HG03460 (cell line): ENCODE measurements at regions not wholly inside any gene's neighbourhood (a gene's known extent, or its start where the extent isn't known, plus 50 kb on each side); places are given as distances from the start of the nearest gene placed in this dataset.
"Not testable (repeated sequence)": the region's sequence is repeated elsewhere in the genome, so short reads cannot be mapped to it uniquely, and the experiment has no call there.

Experiments used
- ATAC-seq: cut with Tn5 transposase; IDR thresholded peaks from one replicate; pipeline ENCODE4 v1.9.1; 2021; ENCODE audit not compliant: unreplicated experiment

- ATAC-seq, result no peak
These were observed 107.3 kb upstream of the DCN start for GRCh38 chr12:91289906-91290305.

- no peak for ATAC-seq
These were observed 106.5 kb upstream of the DCN start for GRCh38 chr12:91289072-91289471.

GRCh38 chr12:91287753-91288152, 105.1 kb upstream of the DCN start:
- no peak for ATAC-seq

- no peak for ATAC-seq
These were observed 95.5 kb upstream of the DCN start for GRCh38 chr12:91278126-91278525.

GRCh38 chr12:91276509-91276908, 93.9 kb upstream of the DCN start:
- no peak for ATAC-seq

- no peak for ATAC-seq
These were observed 92.7 kb upstream of the DCN start for GRCh38 chr12:91275321-91275720.

GRCh38 chr12:91274916-91275315, 92.3 kb upstream of the DCN start:
- no peak for ATAC-seq

GRCh38 chr12:91273560-91273959, 90.9 kb upstream of the DCN start:
- ATAC-seq, result no peak

GRCh38 chr12:91272461-91273063, 89.9 kb upstream of the DCN start:
- ATAC-seq, result no peak

- no peak for ATAC-seq
These were observed 88.6 kb upstream of the DCN start for GRCh38 chr12:91271185-91271584.

- ATAC-seq, result no peak
These were observed 84.4 kb upstream of the DCN start for GRCh38 chr12:91267039-91267438.

GRCh38 chr12:91264178-91264577, 81.6 kb upstream of the DCN start:
- no peak for ATAC-seq

GRCh38 chr12:91261820-91262676, 79.4 kb upstream of the DCN start:
- ATAC-seq, result no peak

GRCh38 chr12:91256411-91256810, 73.8 kb upstream of the DCN start:
- no peak for ATAC-seq

GRCh38 chr12:91252341-91252740, 69.7 kb upstream of the DCN start:
- ATAC-seq, result no peak

GRCh38 chr12:91250273-91250665, 67.7 kb upstream of the DCN start:
- no peak for ATAC-seq

GRCh38 chr12:91249518-91250272, 67.1 kb upstream of the DCN start:
- ATAC-seq, result no peak

- ATAC-seq, result no peak
These were observed 66.4 kb upstream of the DCN start for GRCh38 chr12:91249054-91249453.

- not testable (repeated sequence) for ATAC-seq
These were observed 60.6 kb upstream of the DCN start for GRCh38 chr12:91243177-91243576.

GRCh38 chr12:91241756-91242155, 59.1 kb upstream of the DCN start:
- ATAC-seq, result no peak

GRCh38 chr12:91240386-91241095, 57.9 kb upstream of the DCN start:
- ATAC-seq, result no peak
